HEK293 (cell line): ENCODE measurements at regions not wholly inside any gene's neighbourhood (a gene's known extent, or its start where the extent isn't known, plus 50 kb on each side); places are given as distances from the start of the nearest gene placed in this dataset.

Source experiments
- CTCF ChIA-PET: fragments of 350-600 bp; formaldehyde crosslinking; extraction: SDS; loops from one replicate; lab custom pipeline; 2021; ENCODE audit warnings: antibody characterized with exemption; lab: Yijun Ruan, JAX
- POLR2A ChIA-PET: fragments of 300-600 bp; formaldehyde crosslinking; extraction: SDS; loops from one replicate; lab custom pipeline; 2020; ENCODE audit warnings: antibody characterized with exemption, inconsistent platforms; lab: Yijun Ruan, JAX
- H3K27ac ChIP-seq: fragments of 200-500 bp; sonication (Bioruptor generic); 2 replicates; pipeline ENCODE4 v1.5.1; 2014; ENCODE audit warnings: low read depth, low read length, control low read depth, inconsistent platforms; ENCODE audit errors: extremely low read depth
- H3K36me3 ChIP-seq, 2 experiments: fragments of 200-500 bp in 1 of 2; sonication (Bioruptor generic) in 1 of 2; 1 replicate in 1 of 2; 2 replicates in 1 of 2; pipeline ENCODE4 v1.5.1; 2014 to 2017; ENCODE audit warnings: inconsistent platforms in 2 of 2, low read length in 2 of 2; ENCODE audit not compliant: control insufficient read depth in 2 of 2, insufficient read depth in 1 of 2
- H3K4me1 ChIP-seq: fragments of 200-500 bp; sonication (Bioruptor generic); 2 replicates; pipeline ENCODE4 v1.5.1; 2014; ENCODE audit warnings: mild to moderate bottlenecking, low read length, inconsistent platforms; ENCODE audit not compliant: control insufficient read depth, insufficient read depth
- H3K4me3 ChIP-seq: 2 replicates; pipeline ENCODE4 v1.5.1; 2011; ENCODE audit warnings: low read depth, mild to moderate bottlenecking, control low read depth, low read length, moderate library complexity
- H3K9me3 ChIP-seq: fragments of 200-500 bp; sonication (Bioruptor generic); 2 replicates; pipeline ENCODE4 v1.5.1; 2014; ENCODE audit warnings: low read depth, low read length, inconsistent platforms; ENCODE audit not compliant: control insufficient read depth, insufficient read depth
- HOXA7 ChIP-seq: sonication (generic); formaldehyde crosslinking; IDR thresholded peaks from 2 replicates; pipeline ENCODE4 v1.8.1; 2022; ENCODE audit warnings: missing genetic modification reagents, borderline replicate concordance
- MYNN ChIP-seq: fragments of 450-650 bp; formaldehyde crosslinking; IDR thresholded peaks from 2 replicates; pipeline ENCODE4 v1.5.1; 2016; ENCODE audit warnings: missing biosample characterization, missing genetic modification characterization, borderline replicate concordance
- TSHZ1 ChIP-seq: fragments of 450-650 bp; formaldehyde crosslinking; IDR thresholded peaks from 2 replicates; pipeline ENCODE4 v1.5.1; 2016; ENCODE audit warnings: missing biosample characterization, missing genetic modification characterization, borderline replicate concordance
- ZNF175 ChIP-seq: fragments of 450-650 bp; formaldehyde crosslinking; IDR thresholded peaks from 2 replicates; pipeline ENCODE4 v1.5.1; 2016; ENCODE audit warnings: missing biosample characterization, missing genetic modification characterization
- ZNF202 ChIP-seq: fragments of 450-650 bp; formaldehyde crosslinking; IDR thresholded peaks from 2 replicates; pipeline ENCODE4 v1.5.1; 2016; ENCODE audit warnings: missing biosample characterization, missing genetic modification characterization, borderline replicate concordance
- ZNF214 ChIP-seq: fragments of 450-650 bp; formaldehyde crosslinking; IDR thresholded peaks from 2 replicates; pipeline ENCODE4 v1.5.1; 2017; ENCODE audit warnings: missing biosample characterization, mild to moderate bottlenecking, missing genetic modification characterization, borderline replicate concordance
- ZNF416 ChIP-seq: fragments of 450-650 bp; formaldehyde crosslinking; IDR thresholded peaks from 2 replicates; pipeline ENCODE4 v1.5.1; 2016; ENCODE audit warnings: missing biosample characterization, missing genetic modification characterization
- ZNF423 ChIP-seq: fragments of 450-650 bp; formaldehyde crosslinking; IDR thresholded peaks from 2 replicates; pipeline ENCODE4 v1.5.1; 2016; ENCODE audit warnings: missing biosample characterization, missing genetic modification characterization
- ZNF529 ChIP-seq: fragments of 450-650 bp; formaldehyde crosslinking; IDR thresholded peaks from 2 replicates; pipeline ENCODE4 v1.5.1; 2017; ENCODE audit warnings: missing genetic modification characterization, missing biosample characterization; ENCODE audit not compliant: insufficient replicate concordance
- ZNF561 ChIP-seq: fragments of 450-650 bp; IDR thresholded peaks from 2 replicates; pipeline ENCODE4 v1.5.1; 2018; ENCODE audit warnings: missing biosample characterization, missing genetic modification characterization, borderline replicate concordance
- ZNF707 ChIP-seq: fragments of 450-650 bp; formaldehyde crosslinking; IDR thresholded peaks from 2 replicates; pipeline ENCODE4 v1.5.1; 2016; ENCODE audit warnings: missing biosample characterization, missing genetic modification characterization
- ZNF830 ChIP-seq: fragments of 450-650 bp; IDR thresholded peaks from 2 replicates; pipeline ENCODE4 v1.5.0; 2018; ENCODE audit warnings: missing biosample characterization, missing genetic modification characterization, low read depth, mild to moderate bottlenecking, moderate library complexity
- TF ChIP-seq, protein P1 (sequence below): fragments of 450-650 bp; formaldehyde crosslinking; IDR thresholded peaks from 2 replicates; pipeline ENCODE4 v1.5.1; 2016; ENCODE audit warnings: missing biosample characterization, missing genetic modification characterization
- TF ChIP-seq, protein P2 (sequence below): fragments of 450-650 bp; formaldehyde crosslinking; IDR thresholded peaks from 2 replicates; pipeline ENCODE4 v1.5.1; 2016; ENCODE audit warnings: missing biosample characterization, missing genetic modification characterization
- TF ChIP-seq, protein P3 (sequence below): fragments of 450-650 bp; formaldehyde crosslinking; IDR thresholded peaks from 2 replicates; pipeline ENCODE4 v1.5.1; 2016; ENCODE audit warnings: missing biosample characterization, missing genetic modification characterization
- TF ChIP-seq, protein P4 (sequence below): fragments of 450-650 bp; formaldehyde crosslinking; IDR thresholded peaks from 2 replicates; pipeline ENCODE4 v1.5.1; 2016; ENCODE audit warnings: missing biosample characterization, missing genetic modification characterization

GRCh38 chr5:180423598-180423997 lies 70.5 kb upstream of the GFPT2 start:
- TF ChIP-seq MYNN (no peak), ZNF830 (no peak), ZNF529 (tag by site-specific recombination) (no peak), HOXA7 (CRISPR knock-in tag) (no peak), TSHZ1 (no peak), ZNF561 (tag by site-specific recombination) (no peak), ZNF175 (no peak), ZNF214 (tag by site-specific recombination) (no peak), ZNF202 (tag by site-specific recombination) (no peak), ZNF423 (no peak), ZNF416 (tag by site-specific recombination) (no peak), ZNF707 (no peak)
- TF ChIP-seq, protein P1, sequence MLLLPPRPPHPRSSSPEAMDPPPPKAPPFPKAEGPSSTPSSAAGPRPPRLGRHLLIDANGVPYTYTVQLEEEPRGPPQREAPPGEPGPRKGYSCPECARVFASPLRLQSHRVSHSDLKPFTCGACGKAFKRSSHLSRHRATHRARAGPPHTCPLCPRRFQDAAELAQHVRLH (tag by site-specific recombination), result no peak
- TF ChIP-seq, protein P2, sequence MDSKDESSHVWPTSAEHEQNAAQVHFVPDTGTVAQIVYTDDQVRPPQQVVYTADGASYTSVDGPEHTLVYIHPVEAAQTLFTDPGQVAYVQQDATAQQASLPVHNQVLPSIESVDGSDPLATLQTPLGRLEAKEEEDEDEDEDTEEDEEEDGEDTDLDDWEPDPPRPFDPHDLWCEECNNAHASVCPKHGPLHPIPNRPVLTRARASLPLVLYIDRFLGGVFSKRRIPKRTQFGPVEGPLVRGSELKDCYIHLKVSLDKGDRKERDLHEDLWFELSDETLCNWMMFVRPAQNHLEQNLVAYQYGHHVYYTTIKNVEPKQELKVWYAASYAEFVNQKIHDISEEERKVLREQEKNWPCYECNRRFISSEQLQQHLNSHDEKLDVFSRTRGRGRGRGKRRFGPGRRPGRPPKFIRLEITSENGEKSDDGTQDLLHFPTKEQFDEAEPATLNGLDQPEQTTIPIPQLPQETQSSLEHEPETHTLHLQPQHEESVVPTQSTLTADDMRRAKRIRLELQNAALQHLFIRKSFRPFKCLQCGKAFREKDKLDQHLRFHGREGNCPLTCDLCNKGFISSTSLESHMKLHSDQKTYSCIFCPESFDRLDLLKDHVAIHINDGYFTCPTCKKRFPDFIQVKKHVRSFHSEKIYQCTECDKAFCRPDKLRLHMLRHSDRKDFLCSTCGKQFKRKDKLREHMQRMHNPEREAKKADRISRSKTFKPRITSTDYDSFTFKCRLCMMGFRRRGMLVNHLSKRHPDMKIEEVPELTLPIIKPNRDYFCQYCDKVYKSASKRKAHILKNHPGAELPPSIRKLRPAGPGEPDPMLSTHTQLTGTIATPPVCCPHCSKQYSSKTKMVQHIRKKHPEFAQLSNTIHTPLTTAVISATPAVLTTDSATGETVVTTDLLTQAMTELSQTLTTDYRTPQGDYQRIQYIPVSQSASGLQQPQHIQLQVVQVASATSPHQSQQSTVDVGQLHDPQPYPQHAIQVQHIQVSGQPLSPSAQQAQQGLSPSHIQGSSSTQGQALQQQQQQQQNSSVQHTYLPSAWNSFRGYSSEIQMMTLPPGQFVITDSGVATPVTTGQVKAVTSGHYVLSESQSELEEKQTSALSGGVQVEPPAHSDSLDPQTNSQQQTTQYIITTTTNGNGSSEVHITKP (tag by site-specific recombination), result no peak
- TF ChIP-seq, protein P3, sequence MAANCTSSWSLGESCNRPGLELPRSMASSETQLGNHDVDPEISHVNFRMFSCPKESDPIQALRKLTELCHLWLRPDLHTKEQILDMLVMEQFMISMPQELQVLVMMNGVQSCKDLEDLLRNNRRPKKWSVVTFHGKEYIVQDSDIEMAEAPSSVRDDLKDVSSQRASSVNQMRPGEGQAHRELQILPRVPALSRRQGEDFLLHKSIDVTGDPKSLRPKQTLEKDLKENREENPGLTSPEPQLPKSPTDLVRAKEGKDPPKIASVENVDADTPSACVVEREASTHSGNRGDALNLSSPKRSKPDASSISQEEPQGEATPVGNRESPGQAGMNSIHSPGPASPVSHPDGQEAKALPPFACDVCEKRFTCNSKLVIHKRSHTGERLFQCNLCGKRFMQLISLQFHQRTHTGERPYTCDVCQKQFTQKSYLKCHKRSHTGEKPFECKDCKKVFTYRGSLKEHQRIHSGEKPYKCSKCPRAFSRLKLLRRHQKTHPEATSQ, result no peak
- TF ChIP-seq, protein P4, sequence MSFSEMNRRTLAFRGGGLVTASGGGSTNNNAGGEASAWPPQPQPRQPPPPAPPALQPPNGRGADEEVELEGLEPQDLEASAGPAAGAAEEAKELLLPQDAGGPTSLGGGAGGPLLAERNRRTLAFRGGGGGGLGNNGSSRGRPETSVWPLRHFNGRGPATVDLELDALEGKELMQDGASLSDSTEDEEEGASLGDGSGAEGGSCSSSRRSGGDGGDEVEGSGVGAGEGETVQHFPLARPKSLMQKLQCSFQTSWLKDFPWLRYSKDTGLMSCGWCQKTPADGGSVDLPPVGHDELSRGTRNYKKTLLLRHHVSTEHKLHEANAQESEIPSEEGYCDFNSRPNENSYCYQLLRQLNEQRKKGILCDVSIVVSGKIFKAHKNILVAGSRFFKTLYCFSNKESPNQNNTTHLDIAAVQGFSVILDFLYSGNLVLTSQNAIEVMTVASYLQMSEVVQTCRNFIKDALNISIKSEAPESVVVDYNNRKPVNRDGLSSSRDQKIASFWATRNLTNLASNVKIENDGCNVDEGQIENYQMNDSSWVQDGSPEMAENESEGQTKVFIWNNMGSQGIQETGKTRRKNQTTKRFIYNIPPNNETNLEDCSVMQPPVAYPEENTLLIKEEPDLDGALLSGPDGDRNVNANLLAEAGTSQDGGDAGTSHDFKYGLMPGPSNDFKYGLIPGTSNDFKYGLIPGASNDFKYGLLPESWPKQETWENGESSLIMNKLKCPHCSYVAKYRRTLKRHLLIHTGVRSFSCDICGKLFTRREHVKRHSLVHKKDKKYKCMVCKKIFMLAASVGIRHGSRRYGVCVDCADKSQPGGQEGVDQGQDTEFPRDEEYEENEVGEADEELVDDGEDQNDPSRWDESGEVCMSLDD (tag by site-specific recombination), result no peak
- Histone ChIP-seq H3K4me3 (no peak overlapping the region), H3K27ac (no peak overlapping the region), H3K4me1 (no peaks in the 10 kb centered on the region), H3K36me3 (no peaks in the 10 kb centered on the region), H3K9me3 (no peaks in the 10 kb centered on the region)
- ChIA-PET CTCF (no interaction called here), POLR2A (no interaction called here)
